Vagina (tissue), 2 donors: ENCODE measurements at regions not wholly inside any gene's neighbourhood (a gene's known extent, or its start where the extent isn't known, plus 50 kb on each side); places are given as distances from the start of the nearest gene placed in this dataset.

Experiments used
- POLR2AphosphoS5 ChIP-seq, 2 donors: sonication (generic); formaldehyde crosslinking; IDR thresholded peaks; one replicate each; pipeline ENCODE4 v1.9.0; 2017; ENCODE audit warnings: antibody characterized with exemption in 2 of 2, mild to moderate bottlenecking in 2 of 2, low read depth in 1 of 2; ENCODE audit not compliant: insufficient read depth in 1 of 2
- TF ChIP-seq, protein P1 (sequence below), 3 experiments: fragments of 450-650 bp in 2 of 3; fragments of 200-600 bp in 1 of 3; sonication (generic) in 1 of 3; IDR thresholded peaks; one replicate each; pipeline ENCODE4 v1.5.1; 2017 to 2019; ENCODE audit warnings: antibody characterized with exemption in 3 of 3, mild to moderate bottlenecking in 2 of 3, moderate library complexity in 2 of 3

DNA sequence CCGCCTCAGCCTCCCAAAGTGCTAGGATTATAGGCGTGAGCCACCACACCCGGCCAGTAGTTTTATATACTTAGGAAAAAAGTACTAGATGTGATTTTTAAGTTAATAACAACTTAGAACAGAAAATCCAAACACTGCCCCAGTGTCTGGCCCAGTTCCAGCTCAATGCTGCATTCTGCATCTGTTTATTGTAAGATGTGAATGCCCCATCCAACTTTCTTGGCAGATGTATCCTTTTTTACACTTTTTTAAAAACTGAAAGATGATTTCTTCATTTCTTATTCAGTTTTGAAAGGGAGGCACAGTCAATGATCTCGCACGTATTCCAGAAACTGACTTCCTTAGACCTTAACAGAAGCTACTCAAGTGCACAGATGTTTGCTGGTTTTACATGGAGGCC is 85.6 kb upstream of the SRSF6 start:
- no peak for TF ChIP-seq POLR2AphosphoS5 (IDR thresholded peaks at IDR 0.05; ENCODE audit: insufficient read depth in 1 of 2, low read depth in 1 of 2)
- TF ChIP-seq, protein P1, sequence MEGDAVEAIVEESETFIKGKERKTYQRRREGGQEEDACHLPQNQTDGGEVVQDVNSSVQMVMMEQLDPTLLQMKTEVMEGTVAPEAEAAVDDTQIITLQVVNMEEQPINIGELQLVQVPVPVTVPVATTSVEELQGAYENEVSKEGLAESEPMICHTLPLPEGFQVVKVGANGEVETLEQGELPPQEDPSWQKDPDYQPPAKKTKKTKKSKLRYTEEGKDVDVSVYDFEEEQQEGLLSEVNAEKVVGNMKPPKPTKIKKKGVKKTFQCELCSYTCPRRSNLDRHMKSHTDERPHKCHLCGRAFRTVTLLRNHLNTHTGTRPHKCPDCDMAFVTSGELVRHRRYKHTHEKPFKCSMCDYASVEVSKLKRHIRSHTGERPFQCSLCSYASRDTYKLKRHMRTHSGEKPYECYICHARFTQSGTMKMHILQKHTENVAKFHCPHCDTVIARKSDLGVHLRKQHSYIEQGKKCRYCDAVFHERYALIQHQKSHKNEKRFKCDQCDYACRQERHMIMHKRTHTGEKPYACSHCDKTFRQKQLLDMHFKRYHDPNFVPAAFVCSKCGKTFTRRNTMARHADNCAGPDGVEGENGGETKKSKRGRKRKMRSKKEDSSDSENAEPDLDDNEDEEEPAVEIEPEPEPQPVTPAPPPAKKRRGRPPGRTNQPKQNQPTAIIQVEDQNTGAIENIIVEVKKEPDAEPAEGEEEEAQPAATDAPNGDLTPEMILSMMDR (IDR thresholded peaks at IDR 0.05) = no peak
